Loucy (cell line): ENCODE measurements at regions not wholly inside any gene's neighbourhood (a gene's known extent, or its start where the extent isn't known, plus 50 kb on each side); places are given as distances from the start of the nearest gene placed in this dataset.

ENCODE experiments used
- H2AFZ ChIP-seq: fragments of 200-600 bp; sonication (generic); 2 replicates; pipeline ENCODE4 v1.6.0; 2016; ENCODE audit warnings: antibody characterized with exemption, mild to moderate bottlenecking, low read length, moderate library complexity
- H3F3A ChIP-seq: fragments of 200-600 bp; 2 replicates; pipeline ENCODE4 v1.6.0; 2016; ENCODE audit warnings: antibody characterized with exemption, low read depth, mild to moderate bottlenecking
- H3K27me3 ChIP-seq: fragments of 200-600 bp; sonication (generic); 2 replicates; pipeline ENCODE4 v1.6.1; 2014; ENCODE audit warnings: low read length, mild to moderate bottlenecking; ENCODE audit not compliant: insufficient read depth, poor library complexity, severe bottlenecking
- H3K36me3 ChIP-seq: fragments of 200-600 bp; sonication (generic); 2 replicates; pipeline ENCODE4 v1.6.1; 2016; ENCODE audit warnings: low read length; ENCODE audit not compliant: insufficient read depth
- H3K4me1 ChIP-seq: fragments of 200-600 bp; sonication (generic); 2 replicates; pipeline ENCODE4 v1.5.1; 2014; ENCODE audit warnings: low read length, mild to moderate bottlenecking; ENCODE audit not compliant: insufficient read depth, poor library complexity, severe bottlenecking
- H3K4me2 ChIP-seq: fragments of 200-600 bp; sonication (generic); 2 replicates; pipeline ENCODE4 v1.6.0; 2014; ENCODE audit warnings: antibody characterized with exemption, low read length, low read depth, mild to moderate bottlenecking; ENCODE audit not compliant: poor library complexity, severe bottlenecking
- H3K4me3 ChIP-seq: fragments of 200-600 bp; sonication (generic); 2 replicates; pipeline ENCODE4 v1.5.1; 2014; ENCODE audit warnings: low read length, mild to moderate bottlenecking, mixed read lengths; ENCODE audit not compliant: poor library complexity, severe bottlenecking
- H3K79me2 ChIP-seq: fragments of 200-600 bp; sonication (generic); 2 replicates; pipeline ENCODE4 v1.6.1; 2014; ENCODE audit warnings: low read length; ENCODE audit not compliant: insufficient read depth
- H3K9ac ChIP-seq: fragments of 200-600 bp; sonication (generic); 2 replicates; pipeline ENCODE4 v1.6.0; 2014; ENCODE audit warnings: mild to moderate bottlenecking, low read depth, low read length, moderate library complexity; ENCODE audit not compliant: poor library complexity, severe bottlenecking
- H3K9me2 ChIP-seq: fragments of 200-600 bp; sonication (generic); replicated peaks from 2 replicates; pipeline ENCODE4 v1.6.1; 2016; ENCODE audit warnings: low read depth, low read length, mixed read lengths
- H3K9me3 ChIP-seq: fragments of 200-600 bp; sonication (generic); 2 replicates; pipeline ENCODE4 v1.6.1; 2014; ENCODE audit warnings: mild to moderate bottlenecking, antibody characterized with exemption, low read length, low read depth; ENCODE audit not compliant: insufficient read depth
- H4K20me1 ChIP-seq: fragments of 200-600 bp; sonication (generic); 2 replicates; pipeline ENCODE4 v1.6.0; 2014; ENCODE audit warnings: antibody characterized with exemption, low read length, mild to moderate bottlenecking; ENCODE audit not compliant: insufficient read depth, poor library complexity, severe bottlenecking
- CTCF ChIP-seq: fragments of 200-600 bp; sonication (generic); conservative IDR thresholded peaks from 2 replicates; pipeline ENCODE4 v1.5.1; 2014; ENCODE audit warnings: mild to moderate bottlenecking, antibody characterized with exemption, low read length
- EZH2phosphoT487 ChIP-seq: fragments of 200-600 bp; IDR thresholded peaks from 2 replicates; pipeline ENCODE4 v1.6.1; 2018; ENCODE audit warnings: antibody characterized with exemption, mild to moderate bottlenecking, moderate library complexity, borderline replicate concordance

GRCh38 chr4:13857800-13858199, 230.3 kb upstream of the BOD1L1 start:
- Histone ChIP-seq H3K9me2 (no peaks in the 10 kb centered on the region), H3K9ac (no peak overlapping the region), H3K9me3 (no peaks in the 10 kb centered on the region), H3F3A (no peaks in the 10 kb centered on the region), H3K27me3 (no peaks in the 10 kb centered on the region), H3K4me1 (no peaks in the 10 kb centered on the region), H4K20me1 (no peaks in the 10 kb centered on the region), H3K4me2 (no peak overlapping the region), H2AFZ (no peak overlapping the region), H3K4me3 (no peak overlapping the region), H3K79me2 (no peaks in the 10 kb centered on the region), H3K36me3 (no peaks in the 10 kb centered on the region)
- TF ChIP-seq EZH2phosphoT487 (no peak), CTCF (no peak)

DNA sequence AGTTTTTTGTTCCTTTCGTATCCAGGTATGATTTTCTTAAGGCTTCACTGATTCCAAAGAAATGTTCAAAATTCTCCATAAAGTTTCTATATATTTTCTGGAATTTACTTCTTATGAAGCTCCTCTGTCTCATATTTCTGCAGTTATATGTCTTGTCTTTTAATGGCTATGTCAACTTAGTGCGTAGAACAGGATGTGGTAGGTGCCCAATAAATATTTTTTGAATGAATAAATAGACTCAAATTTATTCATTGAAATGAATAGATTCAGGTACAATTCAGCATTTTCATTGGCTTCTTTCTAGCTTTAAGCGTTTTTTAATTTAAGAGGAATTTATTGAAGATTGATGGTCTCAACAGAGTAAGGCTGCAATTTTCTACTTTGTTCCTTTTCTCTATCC, 231.9 kb upstream of the BOD1L1 start:
- Histone ChIP-seq H3K4me3 (no peak overlapping the region), H3K4me1 (no peaks in the 10 kb centered on the region), H3K9me2 (no peaks in the 10 kb centered on the region), H3F3A (no peaks in the 10 kb centered on the region), H4K20me1 (no peaks in the 10 kb centered on the region), H3K9ac (no peak overlapping the region), H3K36me3 (no peaks in the 10 kb centered on the region), H2AFZ (no peak overlapping the region), H3K27me3 (no peaks in the 10 kb centered on the region), H3K9me3 (0 out of 2 replicates have a peak, but pooled peaks cover 3% of the 10 kb centered on the region), H3K79me2 (no peaks in the 10 kb centered on the region), H3K4me2 (no peak overlapping the region)
- no peak for TF ChIP-seq EZH2phosphoT487
- TF ChIP-seq CTCF: no peak

GRCh38 chr4:13860126-13860525, 232.6 kb upstream of the BOD1L1 start:
- 0 out of 2 replicates have a peak, but pooled peaks cover 3% of the 10 kb centered on the region for H3K9me3 ChIP-seq
- no peak overlapping the region for H3K9ac ChIP-seq
- H3K4me1 ChIP-seq: no peaks in the 10 kb centered on the region
- H4K20me1 ChIP-seq: no peaks in the 10 kb centered on the region
- H3F3A ChIP-seq: no peaks in the 10 kb centered on the region
- H3K4me3 ChIP-seq: no peak overlapping the region
- H2AFZ ChIP-seq: no peak overlapping the region
- no peaks in the 10 kb centered on the region for H3K27me3 ChIP-seq
- H3K79me2 ChIP-seq: no peaks in the 10 kb centered on the region
- no peaks in the 10 kb centered on the region for H3K36me3 ChIP-seq
- TF ChIP-seq EZH2phosphoT487 (no peak), CTCF (peak; percentile 64)
- no peak overlapping the region for H3K4me2 ChIP-seq
- H3K9me2 ChIP-seq: no peaks in the 10 kb centered on the region
